Neural cell (in vitro differentiated cells): ENCODE measurements at regions not wholly inside any gene's neighbourhood (a gene's known extent, or its start where the extent isn't known, plus 50 kb on each side); places are given as distances from the start of the nearest gene placed in this dataset.
"Not testable (repeated sequence)": the region's sequence is repeated elsewhere in the genome, so short reads cannot be mapped to it uniquely, and the experiment has no call there.

ENCODE experiments used
- H2AFZ ChIP-seq: fragments of 200-600, 300-800 bp; sonication (generic), shearing (Covaris generic); 2 replicates; pipeline ENCODE4 v1.6.0; 2014; ENCODE audit warnings: low read depth, mild to moderate bottlenecking, antibody characterized with exemption, low read length, moderate library complexity
- H3F3A ChIP-seq: fragments of 200-600 bp; shearing (Covaris generic); 2 replicates; pipeline ENCODE4 v1.6.1; 2016; ENCODE audit warnings: mild to moderate bottlenecking, moderate library complexity, mixed read lengths, antibody characterized with exemption, low read length; ENCODE audit not compliant: insufficient read depth, poor library complexity, severe bottlenecking
- H3K27ac ChIP-seq: fragments of 200-600, 300-800 bp; sonication (generic), shearing (Covaris generic); 2 replicates; pipeline ENCODE4 v1.5.1; 2014; ENCODE audit warnings: mild to moderate bottlenecking, low read length, moderate library complexity
- H3K27me3 ChIP-seq: fragments of 300-800, 200-600 bp; sonication (generic), shearing (Covaris generic); 2 replicates; pipeline ENCODE4 v1.6.0; 2014; ENCODE audit warnings: mild to moderate bottlenecking, low read depth, low read length, moderate library complexity; ENCODE audit not compliant: insufficient read depth
- H3K36me3 ChIP-seq: fragments of 300-800, 200-600 bp; sonication (generic), shearing (Covaris generic); 2 replicates; pipeline ENCODE4 v1.5.1; 2014; ENCODE audit warnings: mild to moderate bottlenecking, antibody characterized with exemption, low read length, moderate library complexity; ENCODE audit not compliant: insufficient read depth
- H3K4me2 ChIP-seq: fragments of 300-800, 200-600 bp; sonication (generic), shearing (Covaris generic); 2 replicates; pipeline ENCODE4 v1.6.0; 2014; ENCODE audit warnings: mild to moderate bottlenecking, low read length
- H3K4me3 ChIP-seq: fragments of 300-800, 200-600 bp; sonication (generic), shearing (Covaris generic); 2 replicates; pipeline ENCODE4 v1.5.1; 2014; ENCODE audit warnings: mild to moderate bottlenecking, low read length, moderate library complexity
- H3K79me2 ChIP-seq: fragments of 200-600 bp; shearing (Covaris generic); replicated peaks from 2 replicates; pipeline ENCODE4 v1.6.0; 2014; ENCODE audit warnings: mild to moderate bottlenecking, low read length, moderate library complexity; ENCODE audit not compliant: insufficient read depth
- H3K9ac ChIP-seq: fragments of 300-800, 200-600 bp; sonication (generic), shearing (Covaris generic); 2 replicates; pipeline ENCODE4 v1.6.1; 2016; ENCODE audit warnings: mild to moderate bottlenecking, low read length, mixed read lengths
- H3K9me2 ChIP-seq: fragments of 200-600 bp; shearing (Covaris generic); 2 replicates; pipeline ENCODE4 v1.6.1; 2016; ENCODE audit warnings: mild to moderate bottlenecking, low read length, mixed read lengths; ENCODE audit not compliant: insufficient read depth
- H3K9me3 ChIP-seq: fragments of 200-600, 300-800 bp; sonication (generic), shearing (Covaris generic); 2 replicates; pipeline ENCODE4 v1.6.1; 2016; ENCODE audit warnings: mild to moderate bottlenecking, mixed run types, low read length, moderate library complexity, mixed read lengths
- H4K20me1 ChIP-seq: fragments of 200-600 bp; shearing (Covaris generic); 2 replicates; pipeline ENCODE4 v1.6.1; 2016; ENCODE audit warnings: mild to moderate bottlenecking, mixed run types; ENCODE audit not compliant: insufficient read depth
- CTCF ChIP-seq: fragments of 450-650 bp; IDR thresholded peaks from 2 replicates; pipeline ENCODE4 v1.5.1; 2014; ENCODE audit warnings: antibody characterized with exemption, mild to moderate bottlenecking, moderate library complexity; ENCODE audit not compliant: poor library complexity, severe bottlenecking
- EP300 ChIP-seq: fragments of 450-650 bp; conservative IDR thresholded peaks from 2 replicates; pipeline ENCODE4 v1.6.1; 2014; ENCODE audit warnings: antibody characterized with exemption, mild to moderate bottlenecking, moderate library complexity; ENCODE audit not compliant: poor library complexity, severe bottlenecking
- EZH2 ChIP-seq: fragments of 200-600, 300-800 bp; shearing (Covaris generic), sonication (generic); IDR thresholded peaks from 2 replicates; pipeline ENCODE4 v1.6.1; 2014; ENCODE audit warnings: antibody characterized with exemption, low read length, borderline replicate concordance, mild to moderate bottlenecking; ENCODE audit not compliant: insufficient read depth, poor library complexity, severe bottlenecking
- MXI1 ChIP-seq: fragments of 450-650 bp; conservative IDR thresholded peaks from 2 replicates; pipeline ENCODE4 v1.6.1; 2014; ENCODE audit warnings: antibody characterized with exemption, mild to moderate bottlenecking; ENCODE audit not compliant: poor library complexity, severe bottlenecking
- POLR2AphosphoS5 ChIP-seq: IDR thresholded peaks from 2 replicates; pipeline ENCODE4 v1.6.1; 2012
- RAD21 ChIP-seq: fragments of 450-650 bp; conservative IDR thresholded peaks from 2 replicates; pipeline ENCODE4 v1.6.1; 2014; ENCODE audit warnings: antibody characterized with exemption, mild to moderate bottlenecking, moderate library complexity
- REST ChIP-seq: IDR thresholded peaks from 2 replicates; pipeline ENCODE4 v1.6.1; 2012; ENCODE audit warnings: borderline replicate concordance
- SMC3 ChIP-seq: fragments of 450-650 bp; conservative IDR thresholded peaks from 2 replicates; pipeline ENCODE4 v1.6.1; 2014; ENCODE audit warnings: antibody characterized with exemption, mild to moderate bottlenecking, moderate library complexity; ENCODE audit not compliant: poor library complexity
- TAF1 ChIP-seq: IDR thresholded peaks from 2 replicates; pipeline ENCODE4 v1.6.1; 2012; ENCODE audit warnings: low read depth

GRCh38 chr5:152477536-152477935 lies 72.5 kb upstream of the NMUR2 start:
- TF ChIP-seq TAF1 (no peak), REST (no peak), POLR2AphosphoS5 (no peak), MXI1 (no peak), EZH2 (no peak), EP300 (no peak), RAD21 (no peak), SMC3 (no peak), CTCF (no peak)

GRCh38 chr5:152479866-152480265 lies 74.8 kb upstream of the NMUR2 start:
- H3K27ac ChIP-seq, H3K4me3 ChIP-seq, H3K9me3 ChIP-seq, H3K9me2 ChIP-seq, H3K27me3 ChIP-seq, H3F3A ChIP-seq, H3K9ac ChIP-seq, H3K79me2 ChIP-seq, H3K4me2 ChIP-seq, H2AFZ ChIP-seq, H3K36me3 ChIP-seq, H4K20me1 ChIP-seq: not testable (repeated sequence)

More at GRCh38 chr5:152477536-152477935, 72.5 kb upstream of the NMUR2 start:
- H3K9ac ChIP-seq, result no peak overlapping the region
- H3K36me3 ChIP-seq, result no peaks in the 10 kb centered on the region
- H3K4me2 ChIP-seq, result no peak overlapping the region
- H3K79me2 ChIP-seq, result no peaks in the 10 kb centered on the region
- H2AFZ ChIP-seq, result no peak overlapping the region
- no peaks in the 10 kb centered on the region for H3F3A ChIP-seq
- H4K20me1 ChIP-seq, result no peaks in the 10 kb centered on the region
- H3K9me2 ChIP-seq, result no peaks in the 10 kb centered on the region
- no peak overlapping the region for H3K27ac ChIP-seq
- no peaks in the 10 kb centered on the region for H3K27me3 ChIP-seq
- no peak overlapping the region for H3K4me3 ChIP-seq
- no peaks in the 10 kb centered on the region for H3K9me3 ChIP-seq

GRCh38 chr5:152480677-152481076 lies 75.6 kb upstream of the NMUR2 start:
- H3K9me3 ChIP-seq, H3K4me2 ChIP-seq, H3K9ac ChIP-seq, H3K27me3 ChIP-seq, H3K9me2 ChIP-seq, H3K36me3 ChIP-seq, H3F3A ChIP-seq, H4K20me1 ChIP-seq, H3K79me2 ChIP-seq, H3K4me3 ChIP-seq, H2AFZ ChIP-seq, H3K27ac ChIP-seq: not testable (repeated sequence)
